ENCODE measurements at regions not wholly inside any gene's neighbourhood (a gene's known extent, or its start where the extent isn't known, plus 50 kb on each side); places are given as distances from the start of the nearest gene placed in this dataset.
A peak's percentile ranks its signal among the peaks of the same experiment; 100 is the strongest.

DNA sequence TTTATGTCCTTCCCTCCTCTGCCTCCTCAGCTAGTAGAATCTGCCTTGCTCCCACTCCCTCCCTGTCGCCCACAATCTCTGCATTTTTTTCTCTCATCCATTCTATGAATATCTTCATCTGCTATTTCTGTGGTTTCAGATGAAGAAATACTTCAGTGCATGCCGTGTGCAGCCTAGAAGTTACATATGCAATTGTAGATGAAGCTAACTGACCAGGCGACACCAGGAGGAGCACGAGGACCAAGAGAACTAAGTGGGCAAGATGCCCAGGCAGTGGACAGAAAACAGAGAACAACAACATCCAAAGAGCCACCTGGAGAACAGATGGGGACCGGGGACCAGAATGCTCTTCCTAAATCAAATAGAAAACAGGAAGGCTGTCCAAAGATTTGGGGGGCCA is 121.4 kb upstream of the ATP11B start:
- no peak for TF ChIP-seq NFE2L2 (IDR thresholded peaks at IDR 0.05; ENCODE audit: low read depth, low read length)
- TF ChIP-seq FOS (IDR thresholded peaks at IDR 0.05; ENCODE audit: low read depth, low read length) = no peak
- no peak for TF ChIP-seq MAFK (IDR thresholded peaks at IDR 0.05; ENCODE audit: low read depth, low read length)
- no peak for TF ChIP-seq POLR2A (IDR thresholded peaks at IDR 0.05; ENCODE audit: low read depth, low read length)
- no peak for TF ChIP-seq BHLHE40 (IDR thresholded peaks at IDR 0.05; ENCODE audit: low read depth, low read length)
- no peak for TF ChIP-seq MAZ (IDR thresholded peaks at IDR 0.05; ENCODE audit: borderline replicate concordance, low read depth, low read length)
- TF ChIP-seq, protein P1, sequence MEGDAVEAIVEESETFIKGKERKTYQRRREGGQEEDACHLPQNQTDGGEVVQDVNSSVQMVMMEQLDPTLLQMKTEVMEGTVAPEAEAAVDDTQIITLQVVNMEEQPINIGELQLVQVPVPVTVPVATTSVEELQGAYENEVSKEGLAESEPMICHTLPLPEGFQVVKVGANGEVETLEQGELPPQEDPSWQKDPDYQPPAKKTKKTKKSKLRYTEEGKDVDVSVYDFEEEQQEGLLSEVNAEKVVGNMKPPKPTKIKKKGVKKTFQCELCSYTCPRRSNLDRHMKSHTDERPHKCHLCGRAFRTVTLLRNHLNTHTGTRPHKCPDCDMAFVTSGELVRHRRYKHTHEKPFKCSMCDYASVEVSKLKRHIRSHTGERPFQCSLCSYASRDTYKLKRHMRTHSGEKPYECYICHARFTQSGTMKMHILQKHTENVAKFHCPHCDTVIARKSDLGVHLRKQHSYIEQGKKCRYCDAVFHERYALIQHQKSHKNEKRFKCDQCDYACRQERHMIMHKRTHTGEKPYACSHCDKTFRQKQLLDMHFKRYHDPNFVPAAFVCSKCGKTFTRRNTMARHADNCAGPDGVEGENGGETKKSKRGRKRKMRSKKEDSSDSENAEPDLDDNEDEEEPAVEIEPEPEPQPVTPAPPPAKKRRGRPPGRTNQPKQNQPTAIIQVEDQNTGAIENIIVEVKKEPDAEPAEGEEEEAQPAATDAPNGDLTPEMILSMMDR (conservative IDR thresholded peaks at IDR 0.05; ENCODE audit: low read depth, low read length) = no peak
- no peak for TF ChIP-seq MXI1 (IDR thresholded peaks at IDR 0.05; ENCODE audit: borderline replicate concordance, low read depth, low read length)
- TF ChIP-seq CEBPB (IDR thresholded peaks at IDR 0.05; ENCODE audit: low read depth, low read length) = no peak
- no peak overlapping the region for H2BK20ac ChIP-seq (ENCODE audit: low read depth, low read length)
- DNase-seq (peak; percentile 3), ATAC-seq (ENCODE audit: low read depth) (no peak)
- no peak overlapping the region for H4K5ac ChIP-seq (ENCODE audit: low read depth, low read length)
- H3K9me1 ChIP-seq (ENCODE audit: insufficient read depth, low read length) = no peaks in the 10 kb centered on the region
- no peak overlapping the region for H3K18ac ChIP-seq (ENCODE audit: low read depth, low read length)
- ChIA-PET CTCF (no interaction called here), POLR2A (ENCODE audit: unreplicated experiment) (no interaction called here)
- H4K8ac ChIP-seq (ENCODE audit: low read depth in 2 of 2, low read length in 2 of 2) = no peak overlapping the region
- H4K91ac ChIP-seq (ENCODE audit: insufficient read depth, low read depth, low read length) = no peak overlapping the region
- H2AK5ac ChIP-seq (ENCODE audit: low read depth, low read length) = no peak overlapping the region
- no peak overlapping the region for H3K56ac ChIP-seq (ENCODE audit: extremely low read depth, insufficient read depth, low read length)
- no peaks in the 10 kb centered on the region for H3K4me1 ChIP-seq (ENCODE audit: control insufficient read depth, insufficient read depth, low read length)
- H3K4ac ChIP-seq (ENCODE audit: low read depth, low read length) = no peak overlapping the region
- no peak overlapping the region for H2BK15ac ChIP-seq (ENCODE audit: low read depth, low read length)
- H2BK5ac ChIP-seq (ENCODE audit: low read depth, low read length, poor library complexity, severe bottlenecking) = no peak overlapping the region
- no peak overlapping the region for H3K27ac ChIP-seq (ENCODE audit: insufficient read depth, low read length)
- no peaks in the 10 kb centered on the region for H3K27me3 ChIP-seq (ENCODE audit: control insufficient read depth, insufficient read depth, low read length)
- no peaks in the 10 kb centered on the region for H3K36me3 ChIP-seq (ENCODE audit: control insufficient read depth, insufficient read depth, low read length)
- H2AFZ ChIP-seq (replicated peaks; ENCODE audit: low read length, poor library complexity) = no peak overlapping the region
- H3K9me3 ChIP-seq (ENCODE audit: control insufficient read depth, insufficient read depth, low read length) = no peaks in the 10 kb centered on the region
- in situ Hi-C loops (cut with MboI; ENCODE audit: low sequenced_read_pairs) = no loop called here
- H3K79me1 ChIP-seq (ENCODE audit: low read depth in 1 of 2, low read length in 2 of 2) = no peaks in the 10 kb centered on the region
- H2AK9ac ChIP-seq (replicated peaks; ENCODE audit: low read depth, low read length, poor library complexity) = no peak overlapping the region
- H3K4me3 ChIP-seq (ENCODE audit: insufficient read depth, low read depth, low read length) = no peak overlapping the region
- dilution Hi-C loops (cut with HindIII; ENCODE audit: low sequenced_read_pairs, unreplicated experiment) = no loop called here
- H3K4me2 ChIP-seq (ENCODE audit: low read depth, low read length) = no peak overlapping the region
- no TSS peak for BruUV-seq (replicated peaks)
- WGBS, 2 experiments (ENCODE audit: extremely low coverage in 2 of 2, insufficient read length in 1 of 2) = 41% methylated on average over 2 of the region's 5 CpGs; no CpG with 5 or more reads in 1 of the 2 experiments
- H3K23ac ChIP-seq (ENCODE audit: low read depth, low read length) = no peak overlapping the region
- H3K9ac ChIP-seq (ENCODE audit: low read depth, low read length) = no peak overlapping the region
- intact Hi-C loops (cut with micrococcal nuclease) = no loop called here
- no peaks in the 10 kb centered on the region for H4K20me1 ChIP-seq (ENCODE audit: insufficient read depth, low read length)
- H2BK120ac ChIP-seq (ENCODE audit: low read depth, low read length) = no peak overlapping the region
- H3K14ac ChIP-seq (replicated peaks; ENCODE audit: low read depth, low read length) = no peak overlapping the region
